Fibroblast of skin of right quadriceps (primary cell): ENCODE measurements at regions not wholly inside any gene's neighbourhood (a gene's known extent, or its start where the extent isn't known, plus 50 kb on each side); places are given as distances from the start of the nearest gene placed in this dataset.

Source experiments
- DNase-seq: peaks from one replicate; pipeline ENCODE4 v3.0.0-alpha.2; 2013

DNA sequence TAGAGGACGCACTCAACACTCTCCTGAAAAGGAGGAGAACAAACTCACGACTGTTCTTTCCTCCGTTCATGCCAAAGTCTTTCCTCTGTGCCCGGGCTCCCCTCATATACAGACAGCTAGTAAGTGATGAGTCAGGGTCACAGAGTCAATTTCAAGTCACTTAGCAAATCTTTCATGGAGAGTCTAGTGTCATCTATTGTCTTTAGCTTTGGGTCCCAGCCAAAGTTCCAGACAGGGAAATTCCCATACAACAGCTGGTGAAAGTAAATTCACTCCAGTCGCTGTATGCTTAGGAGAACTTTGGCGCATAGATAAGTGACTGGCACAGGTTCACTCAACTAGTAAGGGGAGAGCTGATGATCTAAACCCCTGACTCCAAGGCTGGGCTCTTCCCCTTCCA, 226.5 kb downstream of the MID1 start:
- no peak for DNase-seq

DNA sequence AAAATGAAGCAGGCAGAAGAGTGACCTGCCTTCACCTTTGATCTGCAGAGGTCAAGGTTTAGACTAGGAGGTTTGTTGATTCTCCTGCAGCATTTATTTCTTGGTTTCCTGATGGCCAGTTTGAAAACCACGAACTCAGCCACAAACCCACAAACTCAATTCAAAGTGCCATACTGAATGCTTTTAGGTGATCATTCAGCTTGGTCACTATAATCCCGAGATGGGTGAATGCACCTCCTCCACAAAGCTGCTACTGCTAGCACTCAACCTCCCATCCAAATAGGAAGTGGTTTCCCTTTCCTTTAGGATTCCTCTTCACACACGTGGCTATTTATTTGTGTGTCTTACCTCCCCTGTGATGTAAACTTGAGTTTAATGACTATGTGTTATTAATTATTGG, 225.2 kb downstream of the MID1 start:
- DNase-seq = peak; percentile 42
